Suprapubic skin (tissue), 4 donors: ENCODE measurements at regions not wholly inside any gene's neighbourhood (a gene's known extent, or its start where the extent isn't known, plus 50 kb on each side); places are given as distances from the start of the nearest gene placed in this dataset.

Source experiments
- DNase-seq, 2 donors: peaks; one replicate each; pipeline ENCODE4 v3.0.0-alpha.2; 2019; ENCODE audit warnings: low spot score in 2 of 2
- H3K27ac ChIP-seq: fragments of 200-600 bp; sonication (generic); one replicate; pipeline ENCODE4 v1.5.1; 2019
- H3K27me3 ChIP-seq: fragments of 200-600 bp; sonication (generic); one replicate; pipeline ENCODE4 v1.5.1; 2019
- H3K36me3 ChIP-seq: fragments of 200-600 bp; sonication (generic); one replicate; pipeline ENCODE4 v1.5.1; 2019
- H3K4me1 ChIP-seq: fragments of 200-600 bp; sonication (generic); one replicate; pipeline ENCODE4 v1.5.1; 2019
- H3K4me3 ChIP-seq: fragments of 200-600 bp; sonication (generic); one replicate; pipeline ENCODE4 v1.5.1; 2019; ENCODE audit warnings: mild to moderate bottlenecking
- H3K9me3 ChIP-seq: fragments of 200-600 bp; sonication (generic); one replicate; pipeline ENCODE4 v1.5.1; 2019
- CTCF ChIP-seq, 2 donors: fragments of 200-600 bp in 1 of 2; fragments of 450-650 bp in 1 of 2; sonication (generic) in 1 of 2; IDR thresholded peaks; one replicate each; pipeline ENCODE4 v1.5.1; 2016 to 2019; ENCODE audit warnings: antibody characterized with exemption in 2 of 2, mild to moderate bottlenecking in 1 of 2, moderate library complexity in 1 of 2
- EP300 ChIP-seq: sonication (generic); formaldehyde crosslinking; IDR thresholded peaks from one replicate; pipeline ENCODE4 v1.6.1; 2017; ENCODE audit warnings: antibody characterized with exemption
- POLR2A ChIP-seq, 2 donors: fragments of 450-650 bp; IDR thresholded peaks; one replicate each; pipeline ENCODE4 v1.6.1; 2017; ENCODE audit warnings: antibody characterized with exemption in 2 of 2, mild to moderate bottlenecking in 2 of 2, moderate library complexity in 2 of 2
- POLR2AphosphoS5 ChIP-seq, 3 donors: sonication (generic); formaldehyde crosslinking; IDR thresholded peaks; one replicate each; pipeline ENCODE4 v1.6.1; 2017; ENCODE audit warnings: antibody characterized with exemption in 3 of 3
- WGBS: methylation state at CpG from one replicate; pipeline ENCODE4 v1.1.5; 2018; 5-methylcytosine and 5-hydroxymethylcytosine counted together

GRCh38 chr3:117442566-117442965, 733.0 kb downstream of the TUSC7 start:
- H3K4me3 ChIP-seq: no peak overlapping the region
- H3K9me3 ChIP-seq: no peaks in the 10 kb centered on the region
- H3K27ac ChIP-seq: no peak overlapping the region
- no peaks in the 10 kb centered on the region for H3K27me3 ChIP-seq
- TF ChIP-seq EP300 (no peak), CTCF (IDR thresholded peaks at IDR 0.05) (no peak), POLR2AphosphoS5 (IDR thresholded peaks at IDR 0.05) (no peak), POLR2A (IDR thresholded peaks at IDR 0.05) (no peak)
- H3K36me3 ChIP-seq: no peaks in the 10 kb centered on the region
- H3K4me1 ChIP-seq: no peaks in the 10 kb centered on the region
- 77% methylated on average over 4 of the region's 4 CpGs for WGBS
- DNase-seq: no peak

GRCh38 chr3:117443014-117443413, 733.4 kb downstream of the TUSC7 start:
- no peaks in the 10 kb centered on the region for H3K4me1 ChIP-seq
- 62% methylated on average over 5 of the region's 5 CpGs for whole genome bisulfite sequencing
- H3K4me3 ChIP-seq: no peak overlapping the region
- H3K27me3 ChIP-seq: no peaks in the 10 kb centered on the region
- no peak for DNase-seq
- H3K27ac ChIP-seq: no peak overlapping the region
- TF ChIP-seq CTCF (IDR thresholded peaks at IDR 0.05) (no peak), EP300 (no peak), POLR2A (IDR thresholded peaks at IDR 0.05) (no peak), POLR2AphosphoS5 (IDR thresholded peaks at IDR 0.05) (no peak)
- H3K9me3 ChIP-seq: no peaks in the 10 kb centered on the region
- H3K36me3 ChIP-seq: no peaks in the 10 kb centered on the region

- 75% methylated on average over 2 of the region's 4 CpGs for WGBS
- no peaks in the 10 kb centered on the region for H3K4me1 ChIP-seq
- H3K27ac ChIP-seq: no peak overlapping the region
- no peak overlapping the region for H3K4me3 ChIP-seq
- no peaks in the 10 kb centered on the region for H3K9me3 ChIP-seq
- DNase-seq: no peak
- no peak for TF ChIP-seq EP300
- no peak for TF ChIP-seq POLR2AphosphoS5 (IDR thresholded peaks at IDR 0.05)
- no peak for TF ChIP-seq POLR2A (IDR thresholded peaks at IDR 0.05)
- TF ChIP-seq CTCF (IDR thresholded peaks at IDR 0.05): no peak
- no peaks in the 10 kb centered on the region for H3K36me3 ChIP-seq
- H3K27me3 ChIP-seq: no peaks in the 10 kb centered on the region
Observed at GRCh38 chr3:117444175-117444574, 734.6 kb downstream of the TUSC7 start.

- DNase-seq: no peak
- Histone ChIP-seq H3K36me3 (no peaks in the 10 kb centered on the region), H3K4me3 (no peak overlapping the region), H3K27ac (no peak overlapping the region), H3K4me1 (no peaks in the 10 kb centered on the region), H3K9me3 (no peaks in the 10 kb centered on the region), H3K27me3 (no peaks in the 10 kb centered on the region)
- WGBS: 60% methylated on average over 4 of the region's 4 CpGs
- no peak for TF ChIP-seq EP300
- no peak for TF ChIP-seq CTCF (IDR thresholded peaks at IDR 0.05)
- no peak for TF ChIP-seq POLR2AphosphoS5 (IDR thresholded peaks at IDR 0.05)
- no peak for TF ChIP-seq POLR2A (IDR thresholded peaks at IDR 0.05)
Observed at GRCh38 chr3:117447419-117447818, 737.8 kb downstream of the TUSC7 start.

GRCh38 chr3:117450026-117450425, 740.4 kb downstream of the TUSC7 start:
- H3K4me1 ChIP-seq: no peaks in the 10 kb centered on the region
- DNase-seq: no peak
- H3K4me3 ChIP-seq: no peak overlapping the region
- 63% methylated on average over 4 of the region's 4 CpGs for WGBS
- H3K27ac ChIP-seq: no peak overlapping the region
- no peaks in the 10 kb centered on the region for H3K36me3 ChIP-seq
- TF ChIP-seq EP300 (no peak), CTCF (IDR thresholded peaks at IDR 0.05) (no peak), POLR2A (IDR thresholded peaks at IDR 0.05) (no peak), POLR2AphosphoS5 (IDR thresholded peaks at IDR 0.05) (no peak)
- H3K9me3 ChIP-seq: no peaks in the 10 kb centered on the region
- no peaks in the 10 kb centered on the region for H3K27me3 ChIP-seq
